ENCODE measurements at regions not wholly inside any gene's neighbourhood (a gene's known extent, or its start where the extent isn't known, plus 50 kb on each side); places are given as distances from the start of the nearest gene placed in this dataset.

DNA sequence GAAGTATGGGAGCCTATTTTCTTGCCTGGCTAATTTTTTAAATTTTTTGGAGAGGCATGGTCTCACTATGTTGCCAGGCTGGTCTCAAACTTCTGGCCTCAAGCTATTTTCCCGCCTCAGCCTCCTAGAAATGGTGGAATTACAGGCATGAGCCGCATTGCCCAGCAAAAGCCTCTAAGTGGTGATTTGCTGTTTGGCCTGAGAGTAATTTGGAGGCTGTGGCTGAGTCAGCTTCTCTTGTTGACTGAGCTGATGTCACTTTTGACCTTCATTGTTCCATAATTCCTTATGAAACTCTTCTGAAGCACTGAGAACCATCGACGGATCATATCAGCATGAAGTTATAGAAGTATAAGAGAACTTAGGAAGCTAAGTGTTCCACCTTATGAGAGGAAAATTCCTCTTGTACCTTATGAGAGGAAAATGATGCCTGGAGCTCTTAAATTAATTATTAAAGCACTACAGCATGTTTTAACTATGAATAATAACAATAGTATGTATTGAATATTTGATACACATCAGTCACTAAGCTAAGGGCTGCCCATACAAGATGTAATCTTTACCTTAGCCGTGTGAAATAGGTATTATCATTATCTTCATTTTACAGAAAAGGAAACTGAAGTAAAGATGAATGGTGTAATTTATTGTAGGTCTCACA lies 220.8 kb upstream of the MON1B start:
- Histone ChIP-seq H3K4me1 (ENCODE audit: control insufficient read depth, insufficient read depth, low read length, unreplicated experiment) (peaks cover 7% of the 10 kb centered on the region), H3K36me3 (ENCODE audit: insufficient read depth, low read length) (no peaks in the 10 kb centered on the region), H3K27me3 (ENCODE audit: insufficient read depth, low read length) (no peaks in the 10 kb centered on the region), H2AFZ (ENCODE audit: low read length, unreplicated experiment) (no peak overlapping the region), H3K27ac (ENCODE audit: low read depth, low read length) (no peak overlapping the region), H3K4me3 (ENCODE audit: low read depth, low read length) (no peak overlapping the region), H3K79me2 (ENCODE audit: control insufficient read depth, insufficient read depth, low read length, unreplicated experiment) (no peaks in the 10 kb centered on the region)

DNA sequence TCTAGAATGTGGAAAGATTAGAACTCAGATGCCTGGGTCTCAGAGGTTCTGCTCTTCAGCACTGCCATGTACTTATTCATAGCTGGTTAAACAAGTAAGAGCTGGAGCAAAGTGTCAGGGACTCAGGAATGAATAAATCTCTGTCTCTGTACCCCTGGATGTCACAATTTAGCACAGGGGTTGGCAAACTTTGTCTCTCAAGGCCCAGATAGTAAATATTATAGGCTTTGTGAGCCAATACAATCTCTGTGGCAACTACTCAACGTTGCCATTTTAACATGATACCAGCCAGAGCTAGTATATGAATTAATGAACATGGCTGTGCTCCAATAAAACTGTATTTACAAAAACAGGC lies 220.3 kb upstream of the MON1B start:
- Histone ChIP-seq H3K79me2 (ENCODE audit: control insufficient read depth, insufficient read depth, low read length, unreplicated experiment) (no peaks in the 10 kb centered on the region), H3K27ac (ENCODE audit: low read depth, low read length) (no peak overlapping the region), H3K27me3 (ENCODE audit: insufficient read depth, low read length) (no peaks in the 10 kb centered on the region), H2AFZ (ENCODE audit: low read length, unreplicated experiment) (no peak overlapping the region), H3K36me3 (ENCODE audit: insufficient read depth, low read length) (no peaks in the 10 kb centered on the region), H3K4me3 (ENCODE audit: low read depth, low read length) (no peak overlapping the region), H3K4me1 (ENCODE audit: control insufficient read depth, insufficient read depth, low read length, unreplicated experiment) (peaks cover 7% of the 10 kb centered on the region)

DNA sequence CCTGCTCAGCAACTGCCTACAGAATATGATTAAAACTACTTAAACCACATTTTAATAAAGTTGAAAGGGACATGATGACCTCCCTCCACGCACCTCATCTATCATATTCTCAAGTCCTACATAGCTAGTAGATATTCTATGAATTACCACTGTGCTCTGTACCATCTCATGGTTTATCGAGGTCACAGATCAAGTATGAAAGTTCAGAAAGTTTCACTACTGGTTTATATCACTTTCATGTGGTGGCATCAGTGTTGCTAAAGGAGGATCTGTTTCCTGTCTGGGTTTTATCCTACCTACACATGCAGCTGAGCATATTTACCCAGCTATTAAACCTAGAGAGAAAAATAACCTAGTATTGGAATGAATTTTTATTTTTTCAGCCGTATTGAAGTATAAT lies 214.9 kb upstream of the MON1B start:
- H3K27me3 ChIP-seq (ENCODE audit: insufficient read depth, low read length) = no peaks in the 10 kb centered on the region
- no peaks in the 10 kb centered on the region for H3K4me1 ChIP-seq (ENCODE audit: control insufficient read depth, insufficient read depth, low read length, unreplicated experiment)
- H2AFZ ChIP-seq (ENCODE audit: low read length, unreplicated experiment) = no peak overlapping the region
- no peak overlapping the region for H3K4me3 ChIP-seq (ENCODE audit: low read depth, low read length)
- H3K36me3 ChIP-seq (ENCODE audit: insufficient read depth, low read length) = no peaks in the 10 kb centered on the region
- no peak overlapping the region for H3K27ac ChIP-seq (ENCODE audit: low read depth, low read length)
- H3K79me2 ChIP-seq (ENCODE audit: control insufficient read depth, insufficient read depth, low read length, unreplicated experiment) = no peaks in the 10 kb centered on the region

DNA sequence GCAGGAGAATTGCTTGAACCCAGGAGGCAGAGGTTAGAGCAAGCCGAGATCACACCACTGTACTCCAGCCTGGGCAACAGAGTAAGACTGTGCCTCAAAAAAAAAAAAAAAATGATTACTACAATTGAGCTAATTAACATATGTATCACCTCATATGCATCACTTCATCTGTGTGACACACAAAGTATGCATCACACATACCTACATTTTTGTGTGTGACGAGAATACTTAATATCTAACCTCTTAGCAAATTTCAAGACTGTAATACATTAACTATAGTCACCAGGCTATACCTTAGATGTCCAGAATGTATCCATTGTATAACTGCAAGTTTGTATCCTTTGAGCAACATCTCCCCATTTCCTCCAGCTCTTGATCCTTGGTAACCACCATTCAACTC lies 214.2 kb upstream of the MON1B start:
- Histone ChIP-seq H3K36me3 (ENCODE audit: insufficient read depth, low read length) (no peaks in the 10 kb centered on the region), H3K27ac (ENCODE audit: low read depth, low read length) (no peak overlapping the region), H3K4me1 (ENCODE audit: control insufficient read depth, insufficient read depth, low read length, unreplicated experiment) (no peaks in the 10 kb centered on the region), H3K4me3 (ENCODE audit: low read depth, low read length) (no peak overlapping the region), H2AFZ (ENCODE audit: low read length, unreplicated experiment) (no peak overlapping the region), H3K79me2 (ENCODE audit: control insufficient read depth, insufficient read depth, low read length, unreplicated experiment) (no peaks in the 10 kb centered on the region), H3K27me3 (ENCODE audit: insufficient read depth, low read length) (no peaks in the 10 kb centered on the region)

DNA sequence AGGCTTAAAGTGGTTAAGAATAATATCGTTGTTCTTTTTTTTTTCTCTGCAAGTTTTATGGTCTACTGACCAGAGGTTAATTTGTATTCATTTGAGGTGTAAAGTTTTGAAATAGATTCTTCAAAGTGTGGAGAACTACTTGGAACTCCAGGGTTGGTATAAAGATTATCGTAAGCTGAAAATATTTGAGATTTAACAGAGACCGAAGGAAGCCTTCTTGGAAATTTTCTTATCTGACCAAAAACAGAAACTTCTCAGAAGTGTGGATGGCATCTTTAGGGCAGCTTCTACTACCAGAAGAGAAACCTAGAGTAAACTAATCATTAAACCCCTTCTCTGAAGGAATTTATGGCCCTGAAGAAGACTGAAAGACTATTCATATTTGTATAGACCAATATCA lies 206.8 kb upstream of the MON1B start:
- H3K36me3 ChIP-seq (ENCODE audit: insufficient read depth, low read length) = no peaks in the 10 kb centered on the region
- no peak overlapping the region for H3K4me3 ChIP-seq (ENCODE audit: low read depth, low read length)
- no peaks in the 10 kb centered on the region for H3K4me1 ChIP-seq (ENCODE audit: control insufficient read depth, insufficient read depth, low read length, unreplicated experiment)
- no peak overlapping the region for H2AFZ ChIP-seq (ENCODE audit: low read length, unreplicated experiment)
- no peaks in the 10 kb centered on the region for H3K79me2 ChIP-seq (ENCODE audit: control insufficient read depth, insufficient read depth, low read length, unreplicated experiment)
- H3K27ac ChIP-seq (ENCODE audit: low read depth, low read length) = no peak overlapping the region
- H3K27me3 ChIP-seq (ENCODE audit: insufficient read depth, low read length) = peaks cover 10% of the 10 kb centered on the region

DNA sequence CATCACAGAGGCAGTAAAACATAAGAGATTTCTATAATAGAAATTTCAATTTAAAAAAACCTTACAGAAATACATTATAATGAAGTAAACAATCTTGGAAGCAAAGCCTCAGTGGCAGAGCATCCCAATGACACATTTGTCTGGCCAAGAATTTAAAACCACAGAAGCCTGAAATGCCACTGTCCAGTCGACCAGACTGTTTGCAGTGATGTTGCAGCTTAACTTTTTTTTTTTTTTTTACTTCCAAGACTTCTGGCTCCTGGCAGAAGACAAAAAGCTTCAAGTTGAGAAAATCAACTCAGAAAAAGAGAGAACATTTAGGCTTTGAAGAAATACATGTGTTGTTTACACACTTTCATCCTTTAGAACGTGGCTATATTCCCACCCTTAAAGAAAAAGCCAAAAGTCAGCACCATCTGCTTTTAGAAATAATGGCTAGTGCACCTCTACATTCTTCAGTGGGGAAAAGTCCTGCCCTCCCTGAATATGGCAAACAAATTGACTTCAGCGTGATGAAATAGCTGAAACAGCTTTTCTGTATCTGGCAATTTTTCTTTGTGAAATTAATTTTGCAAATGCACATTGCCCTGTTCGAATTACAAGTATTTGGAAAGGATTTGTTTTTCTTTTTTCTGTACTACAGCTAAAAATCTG lies 205.5 kb upstream of the MON1B start:
- Histone ChIP-seq H2AFZ (ENCODE audit: low read length, unreplicated experiment) (no peak overlapping the region), H3K27ac (ENCODE audit: low read depth, low read length) (no peak overlapping the region), H3K79me2 (ENCODE audit: control insufficient read depth, insufficient read depth, low read length, unreplicated experiment) (no peaks in the 10 kb centered on the region), H3K27me3 (ENCODE audit: insufficient read depth, low read length) (peaks cover 14% of the 10 kb centered on the region), H3K4me3 (ENCODE audit: low read depth, low read length) (no peak overlapping the region), H3K4me1 (ENCODE audit: control insufficient read depth, insufficient read depth, low read length, unreplicated experiment) (no peaks in the 10 kb centered on the region), H3K36me3 (ENCODE audit: insufficient read depth, low read length) (no peaks in the 10 kb centered on the region)

DNA sequence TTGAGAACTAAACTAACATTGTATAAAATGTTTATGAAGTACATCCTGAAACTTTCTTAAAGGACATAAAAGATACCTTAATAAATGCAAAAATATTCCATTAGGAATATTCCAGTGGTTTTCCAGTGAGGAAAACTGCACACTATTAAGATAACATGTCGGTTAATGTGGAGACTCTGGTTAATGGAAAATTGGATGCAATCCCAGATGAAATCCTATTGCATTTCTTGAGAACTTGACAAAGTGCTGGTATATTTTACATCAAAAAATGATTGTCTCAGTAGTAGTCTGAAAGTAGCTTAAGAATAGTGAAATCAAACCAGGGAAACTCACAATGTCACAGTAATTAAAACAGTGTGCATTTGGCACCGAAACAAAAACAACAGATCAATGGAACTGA lies 202.5 kb upstream of the MON1B start:
- no peaks in the 10 kb centered on the region for H3K4me1 ChIP-seq (ENCODE audit: control insufficient read depth, insufficient read depth, low read length, unreplicated experiment)
- H3K79me2 ChIP-seq (ENCODE audit: control insufficient read depth, insufficient read depth, low read length, unreplicated experiment) = no peaks in the 10 kb centered on the region
- H2AFZ ChIP-seq (ENCODE audit: low read length, unreplicated experiment) = no peak overlapping the region
- H3K27ac ChIP-seq (ENCODE audit: low read depth, low read length) = no peak overlapping the region
- no peak overlapping the region for H3K4me3 ChIP-seq (ENCODE audit: low read depth, low read length)
- peaks cover 16% of the 10 kb centered on the region; the same call in 1 of the 2 replicates for H3K27me3 ChIP-seq (ENCODE audit: insufficient read depth, low read length)
- H3K36me3 ChIP-seq (ENCODE audit: insufficient read depth, low read length) = no peaks in the 10 kb centered on the region

DNA sequence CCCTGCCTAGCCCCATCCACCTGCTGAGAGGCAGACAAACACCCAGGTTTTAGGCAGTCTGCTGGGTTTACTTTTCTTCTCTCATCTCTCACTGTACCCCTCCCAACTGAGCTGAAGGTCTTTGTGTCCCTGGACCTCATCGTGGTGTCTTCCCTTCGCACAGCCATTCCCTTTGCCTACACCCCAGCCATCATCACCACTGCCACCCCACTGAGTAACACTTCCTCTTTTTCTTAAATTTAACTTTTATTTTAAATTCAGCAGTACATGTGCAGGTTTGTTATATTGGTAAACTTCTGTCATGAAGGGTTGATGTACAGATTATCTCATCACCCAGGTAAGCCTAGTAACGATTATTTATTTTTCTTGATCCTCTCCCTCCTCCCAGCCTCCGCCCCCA lies 188.3 kb upstream of the MON1B start:
- Histone ChIP-seq H3K79me2 (ENCODE audit: control insufficient read depth, insufficient read depth, low read length, unreplicated experiment) (no peaks in the 10 kb centered on the region), H3K4me3 (ENCODE audit: low read depth, low read length) (no peak overlapping the region), H3K36me3 (ENCODE audit: insufficient read depth, low read length) (no peaks in the 10 kb centered on the region), H2AFZ (ENCODE audit: low read length, unreplicated experiment) (no peak overlapping the region), H3K27me3 (ENCODE audit: insufficient read depth, low read length) (0 out of 2 replicates have a peak, but pooled peaks cover 4% of the 10 kb centered on the region), H3K4me1 (ENCODE audit: control insufficient read depth, insufficient read depth, low read length, unreplicated experiment) (no peaks in the 10 kb centered on the region), H3K27ac (ENCODE audit: low read depth, low read length) (no peak overlapping the region)

DNA sequence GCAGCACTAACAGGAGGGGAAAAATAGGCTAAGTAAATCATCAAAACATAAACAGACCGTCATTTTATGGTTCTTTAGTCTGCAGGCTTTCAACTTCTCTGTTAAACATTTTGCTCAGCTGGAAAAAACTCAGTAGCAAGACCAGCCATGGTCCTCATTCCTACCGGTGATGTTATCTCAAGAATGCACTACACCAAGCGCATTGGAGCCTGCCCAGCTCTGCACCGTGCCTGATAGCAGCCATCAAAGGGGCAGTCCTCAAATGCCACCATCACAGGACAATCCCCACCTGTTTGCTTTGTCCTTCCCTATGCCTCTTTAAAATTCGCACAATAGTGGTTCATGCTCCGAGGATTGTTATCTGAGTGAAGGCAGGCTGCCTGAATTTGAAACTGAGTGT lies 181.5 kb upstream of the MON1B start:
- H3K4me3 ChIP-seq (ENCODE audit: low read depth, low read length) = no peak overlapping the region
- no peak overlapping the region for H3K27ac ChIP-seq (ENCODE audit: low read depth, low read length)
- no peak overlapping the region for H2AFZ ChIP-seq (ENCODE audit: low read length, unreplicated experiment)
- no peaks in the 10 kb centered on the region for H3K4me1 ChIP-seq (ENCODE audit: control insufficient read depth, insufficient read depth, low read length, unreplicated experiment)
- no peaks in the 10 kb centered on the region for H3K36me3 ChIP-seq (ENCODE audit: insufficient read depth, low read length)
- H3K79me2 ChIP-seq (ENCODE audit: control insufficient read depth, insufficient read depth, low read length, unreplicated experiment) = no peaks in the 10 kb centered on the region
- H3K27me3 ChIP-seq (ENCODE audit: insufficient read depth, low read length) = 0 out of 2 replicates have a peak, but pooled peaks cover 4% of the 10 kb centered on the region

DNA sequence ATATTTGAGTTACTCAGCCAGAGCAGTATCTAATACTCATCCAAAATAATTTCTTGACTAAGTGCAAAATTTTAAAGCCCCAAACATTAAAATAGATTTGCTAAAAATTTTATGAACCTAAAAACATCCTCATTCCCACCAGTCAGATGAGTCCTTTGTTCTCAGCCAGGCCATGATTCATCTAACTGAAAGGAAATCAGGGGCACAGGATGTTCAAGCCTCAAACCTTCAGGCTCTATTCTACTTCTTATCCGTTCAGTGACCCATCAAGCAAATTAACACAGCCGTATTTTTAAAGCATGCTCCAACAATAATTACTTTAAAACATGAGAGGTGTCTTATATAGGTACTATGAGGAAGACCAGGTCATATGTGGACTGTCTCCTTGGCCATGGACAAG lies 176.5 kb upstream of the MON1B start:
- no peak overlapping the region for H3K27ac ChIP-seq (ENCODE audit: low read depth, low read length)
- H3K36me3 ChIP-seq (ENCODE audit: insufficient read depth, low read length) = no peaks in the 10 kb centered on the region
- H3K27me3 ChIP-seq (ENCODE audit: insufficient read depth, low read length) = 0 out of 2 replicates have a peak, but pooled peaks cover 4% of the 10 kb centered on the region

DNA sequence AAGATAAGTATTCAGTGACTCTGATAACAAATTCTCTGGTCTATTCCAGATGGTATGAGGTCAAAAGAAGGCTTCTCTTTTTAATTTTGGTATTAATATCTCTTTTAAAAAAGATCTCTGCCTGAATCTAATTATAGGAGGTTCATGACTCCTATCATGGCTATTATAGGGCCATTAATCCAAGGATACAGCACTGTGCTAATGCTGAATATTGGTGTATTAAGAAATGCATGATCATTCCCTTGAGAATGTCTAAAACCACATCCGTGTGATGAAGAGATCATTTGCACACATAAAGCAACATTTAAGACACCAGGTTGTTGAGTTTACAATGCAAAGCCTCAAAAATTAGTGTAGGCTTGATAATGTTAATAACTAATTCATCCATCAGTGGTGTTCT lies 160.4 kb upstream of the MON1B start:
- Histone ChIP-seq H3K36me3 (ENCODE audit: insufficient read depth, low read length) (no peaks in the 10 kb centered on the region), H3K27ac (ENCODE audit: low read depth, low read length) (no peak overlapping the region), H2AFZ (ENCODE audit: low read length, unreplicated experiment) (no peak overlapping the region), H3K4me3 (ENCODE audit: low read depth, low read length) (no peak overlapping the region), H3K4me1 (ENCODE audit: control insufficient read depth, insufficient read depth, low read length, unreplicated experiment) (no peaks in the 10 kb centered on the region), H3K27me3 (ENCODE audit: insufficient read depth, low read length) (peaks cover 11% of the 10 kb centered on the region; the same call in 1 of the 2 replicates), H3K79me2 (ENCODE audit: control insufficient read depth, insufficient read depth, low read length, unreplicated experiment) (no peaks in the 10 kb centered on the region)

More for the DNA sequence above, 176.5 kb upstream of the MON1B start:
- Histone ChIP-seq H2AFZ (ENCODE audit: low read length, unreplicated experiment) (no peak overlapping the region), H3K79me2 (ENCODE audit: control insufficient read depth, insufficient read depth, low read length, unreplicated experiment) (no peaks in the 10 kb centered on the region), H3K4me3 (ENCODE audit: low read depth, low read length) (no peak overlapping the region), H3K4me1 (ENCODE audit: control insufficient read depth, insufficient read depth, low read length, unreplicated experiment) (no peaks in the 10 kb centered on the region)

Measured in ACC112 (cell line).